H9 (cell line): ENCODE measurements at regions not wholly inside any gene's neighbourhood (a gene's known extent, or its start where the extent isn't known, plus 50 kb on each side); places are given as distances from the start of the nearest gene placed in this dataset.

ENCODE experiments used
- DNase-seq: peaks from one replicate; pipeline ENCODE4 v3.0.0-alpha.2; 2017
- H2AFZ ChIP-seq: one replicate; pipeline ENCODE4 v1.6.1; 2013; ENCODE audit warnings: mild to moderate bottlenecking, low read length, control low read depth, moderate library complexity
- H2AK5ac ChIP-seq: 2 replicates; pipeline ENCODE4 v1.6.1; 2013; ENCODE audit warnings: low read length, control low read depth, mixed read lengths; ENCODE audit not compliant: insufficient read length
- H2BK120ac ChIP-seq: one replicate; pipeline ENCODE4 v1.6.1; 2013; ENCODE audit warnings: low read depth, mild to moderate bottlenecking, low read length, control low read depth, inconsistent platforms; ENCODE audit not compliant: poor library complexity, severe bottlenecking
- H2BK12ac ChIP-seq: 2 replicates; pipeline ENCODE4 v1.6.1; 2013; ENCODE audit warnings: low read length, control low read depth, mixed read lengths, low read depth; ENCODE audit not compliant: insufficient read length
- H2BK15ac ChIP-seq: 2 replicates; pipeline ENCODE4 v1.6.1; 2013; ENCODE audit warnings: low read depth, low read length, control low read depth
- H2BK20ac ChIP-seq: one replicate; pipeline ENCODE4 v1.6.1; 2013; ENCODE audit warnings: low read depth, mild to moderate bottlenecking, low read length, control low read depth, inconsistent platforms; ENCODE audit not compliant: poor library complexity, severe bottlenecking
- H2BK5ac ChIP-seq: 2 replicates; pipeline ENCODE4 v1.6.1; 2013; ENCODE audit warnings: low read length, control low read depth, mixed read lengths; ENCODE audit not compliant: insufficient read length
- H3K14ac ChIP-seq: 2 replicates; pipeline ENCODE4 v1.6.1; 2013; ENCODE audit warnings: low read length, control low read depth; ENCODE audit not compliant: insufficient read depth
- H3K18ac ChIP-seq: 2 replicates; pipeline ENCODE4 v1.6.1; 2013; ENCODE audit warnings: low read depth, mild to moderate bottlenecking, mixed read lengths, low read length, control low read depth; ENCODE audit not compliant: insufficient read length
- H3K23ac ChIP-seq: 2 replicates; pipeline ENCODE4 v1.6.1; 2013; ENCODE audit warnings: low read length, control low read depth, mixed read lengths, low read depth; ENCODE audit not compliant: insufficient read length
- H3K23me2 ChIP-seq: 2 replicates; pipeline ENCODE4 v1.6.1; 2013; ENCODE audit warnings: low read depth, mild to moderate bottlenecking, mixed read lengths, low read length, control low read depth; ENCODE audit not compliant: insufficient read length, poor library complexity, severe bottlenecking
- H3K27ac ChIP-seq: 2 replicates; pipeline ENCODE4 v1.5.1; 2013; ENCODE audit warnings: low read length, control low read depth, mixed read lengths, low read depth; ENCODE audit not compliant: insufficient read length
- H3K27me3 ChIP-seq: 2 replicates; pipeline ENCODE4 v1.6.1; 2013; ENCODE audit warnings: low read length, control low read depth, inconsistent platforms; ENCODE audit not compliant: insufficient read depth
- H3K4ac ChIP-seq: 2 replicates; pipeline ENCODE4 v1.6.1; 2013; ENCODE audit warnings: low read depth, mild to moderate bottlenecking, control low read depth, inconsistent platforms, low read length, moderate library complexity
- H3K4me1 ChIP-seq: 2 replicates; pipeline ENCODE4 v1.6.1; 2013; ENCODE audit warnings: low read length, control low read depth, inconsistent platforms; ENCODE audit not compliant: insufficient read depth
- H3K4me2 ChIP-seq: 2 replicates; pipeline ENCODE4 v1.6.1; 2013; ENCODE audit warnings: low read length, control low read depth, mixed read lengths; ENCODE audit not compliant: insufficient read length, insufficient read depth
- H3K56ac ChIP-seq: 2 replicates; pipeline ENCODE4 v1.6.1; 2013; ENCODE audit warnings: low read depth, mild to moderate bottlenecking, mixed read lengths, low read length, control low read depth; ENCODE audit not compliant: insufficient read length
- H3K79me1 ChIP-seq: 2 replicates; pipeline ENCODE4 v1.6.1; 2013; ENCODE audit warnings: low read depth, mild to moderate bottlenecking, moderate library complexity, low read length, control low read depth, inconsistent platforms; ENCODE audit not compliant: insufficient read depth, poor library complexity, severe bottlenecking
- H3K79me2 ChIP-seq: 2 replicates; pipeline ENCODE4 v1.6.1; 2013; ENCODE audit warnings: low read length, control low read depth, inconsistent platforms; ENCODE audit not compliant: insufficient read depth
- H3K9ac ChIP-seq: 2 replicates; pipeline ENCODE4 v1.6.1; 2013; ENCODE audit warnings: low read length, control low read depth, mixed read lengths; ENCODE audit not compliant: insufficient read length; ENCODE audit errors: extremely low read depth
- H3K9me3 ChIP-seq: one replicate; pipeline ENCODE4 v1.6.1; 2013; ENCODE audit warnings: low read depth, low read length, inconsistent platforms; ENCODE audit not compliant: control insufficient read depth
- H3T11ph ChIP-seq: one replicate; pipeline ENCODE4 v1.6.1; 2013; ENCODE audit warnings: mild to moderate bottlenecking, low read length, control low read depth, inconsistent platforms
- H4K20me1 ChIP-seq: one replicate; pipeline ENCODE4 v1.6.1; 2013; ENCODE audit not compliant: control insufficient read depth, insufficient read length, insufficient read depth
- H4K5ac ChIP-seq: 2 replicates; pipeline ENCODE4 v1.6.1; 2013; ENCODE audit warnings: low read depth, mild to moderate bottlenecking, mixed read lengths, low read length, control low read depth; ENCODE audit not compliant: insufficient read length
- H4K8ac ChIP-seq: replicated peaks from 2 replicates; pipeline ENCODE4 v1.6.1; 2013; ENCODE audit warnings: low read length, control low read depth, mixed read lengths, low read depth; ENCODE audit not compliant: insufficient read length
- H4K91ac ChIP-seq: 2 replicates; pipeline ENCODE4 v1.6.1; 2013; ENCODE audit warnings: low read depth, mild to moderate bottlenecking, moderate library complexity, mixed read lengths, low read length, control low read depth; ENCODE audit not compliant: insufficient read length
- H3K27ac Mint-ChIP-seq, 3 experiments: 2 replicates in 2 of 3; 3 replicates in 1 of 3; pipeline ENCODE4 v1.8.0; 2020 to 2021; ENCODE audit warnings: mixed read lengths in 3 of 3, mild to moderate bottlenecking in 1 of 3, moderate library complexity in 1 of 3
- H3K27me3 Mint-ChIP-seq: 2 replicates; pipeline ENCODE4 v1.8.0; 2021; ENCODE audit warnings: low read depth, mild to moderate bottlenecking, moderate library complexity, mixed read lengths
- H3K36me3 Mint-ChIP-seq, 3 experiments: 2 replicates in 2 of 3; 3 replicates in 1 of 3; pipeline ENCODE4 v1.8.0; 2020 to 2021; ENCODE audit warnings: low read depth in 3 of 3, mixed read lengths in 3 of 3; ENCODE audit not compliant: insufficient read depth in 1 of 3
- H3K4me1 Mint-ChIP-seq, 2 experiments: 2 replicates each; pipeline ENCODE4 v1.8.0; 2020; ENCODE audit warnings: mixed read lengths in 2 of 2
- H3K4me3 Mint-ChIP-seq, 2 experiments: 2 replicates in 1 of 2; 3 replicates in 1 of 2; pipeline ENCODE4 v1.8.0; 2020 to 2021; ENCODE audit warnings: mild to moderate bottlenecking in 2 of 2, mixed read lengths in 2 of 2, moderate library complexity in 1 of 2
- H3K9me3 Mint-ChIP-seq, 2 experiments: 2 replicates in 1 of 2; 3 replicates in 1 of 2; pipeline ENCODE4 v1.8.0; 2020; ENCODE audit warnings: mild to moderate bottlenecking in 2 of 2, mixed read lengths in 2 of 2, moderate library complexity in 1 of 2
- WGBS: extraction: QIAGEN DNeasy Blood & Tissue Kit; methylation state at CpG from one replicate; pipeline ENCODE4 v1.1.7; 2013; ENCODE audit warnings: missing lambda C conversion rate, low lambda C conversion rate, mixed read lengths; ENCODE audit not compliant: insufficient read length; ENCODE audit errors: extremely low coverage; 5-methylcytosine and 5-hydroxymethylcytosine counted together
- TF ChIP-seq, protein P1 (sequence below): fragments of 200-600 bp; sonication (generic); conservative IDR thresholded peaks from 3 replicates; pipeline ENCODE4 v1.8.0; 2021; ENCODE audit warnings: antibody characterized with exemption, mild to moderate bottlenecking

GRCh38 chr3:69568951-69569350 lies 170.3 kb upstream of the MITF start:
- no peak overlapping the region for H3K56ac ChIP-seq
- H2BK120ac ChIP-seq: no peak overlapping the region
- no CpG with 5 or more reads among the region's 2 CpGs for WGBS
- no peak overlapping the region for H3T11ph ChIP-seq
- H3K4me1 ChIP-seq: no peaks in the 10 kb centered on the region
- no peak overlapping the region for H2BK15ac ChIP-seq
- no peak overlapping the region for H3K4ac ChIP-seq
- no peaks in the 10 kb centered on the region for H3K79me1 ChIP-seq
- no peak overlapping the region for H4K91ac ChIP-seq
- peaks cover 7 to 11% of the 10 kb centered on the region in 2 experiments; a peak in 2 of 4 replicates for H3K4me1 Mint-ChIP-seq
- no peaks in the 10 kb centered on the region for H3K27me3 ChIP-seq
- no peak overlapping the region for H3K9ac ChIP-seq
- no peak overlapping the region for H2BK12ac ChIP-seq
- no peaks in the 10 kb centered on the region for H3K9me3 ChIP-seq
- H2BK20ac ChIP-seq: no peak overlapping the region
- no peaks in the 10 kb centered on the region for H3K36me3 Mint-ChIP-seq
- no peak overlapping the region for H3K4me3 Mint-ChIP-seq
- no peak overlapping the region for H3K18ac ChIP-seq
- H2AK5ac ChIP-seq: no peak overlapping the region
- H4K5ac ChIP-seq: no peak overlapping the region
- no peak for DNase-seq
- no peak overlapping the region for H2BK5ac ChIP-seq
- no peak overlapping the region for H4K8ac ChIP-seq
- no peaks in the 10 kb centered on the region for H3K27me3 Mint-ChIP-seq
- no peak overlapping the region for H3K23ac ChIP-seq
- H3K14ac ChIP-seq: no peak overlapping the region
- H2AFZ ChIP-seq: no peak overlapping the region
- no peaks in the 10 kb centered on the region for H4K20me1 ChIP-seq
- no peak overlapping the region for H3K27ac Mint-ChIP-seq
- no peak overlapping the region for H3K27ac ChIP-seq
- no peaks in the 10 kb centered on the region for H3K79me2 ChIP-seq
- no peaks in the 10 kb centered on the region; a peak in 1 of 5 replicates for H3K9me3 Mint-ChIP-seq
- no peak overlapping the region for H3K4me2 ChIP-seq
- TF ChIP-seq, protein P1, sequence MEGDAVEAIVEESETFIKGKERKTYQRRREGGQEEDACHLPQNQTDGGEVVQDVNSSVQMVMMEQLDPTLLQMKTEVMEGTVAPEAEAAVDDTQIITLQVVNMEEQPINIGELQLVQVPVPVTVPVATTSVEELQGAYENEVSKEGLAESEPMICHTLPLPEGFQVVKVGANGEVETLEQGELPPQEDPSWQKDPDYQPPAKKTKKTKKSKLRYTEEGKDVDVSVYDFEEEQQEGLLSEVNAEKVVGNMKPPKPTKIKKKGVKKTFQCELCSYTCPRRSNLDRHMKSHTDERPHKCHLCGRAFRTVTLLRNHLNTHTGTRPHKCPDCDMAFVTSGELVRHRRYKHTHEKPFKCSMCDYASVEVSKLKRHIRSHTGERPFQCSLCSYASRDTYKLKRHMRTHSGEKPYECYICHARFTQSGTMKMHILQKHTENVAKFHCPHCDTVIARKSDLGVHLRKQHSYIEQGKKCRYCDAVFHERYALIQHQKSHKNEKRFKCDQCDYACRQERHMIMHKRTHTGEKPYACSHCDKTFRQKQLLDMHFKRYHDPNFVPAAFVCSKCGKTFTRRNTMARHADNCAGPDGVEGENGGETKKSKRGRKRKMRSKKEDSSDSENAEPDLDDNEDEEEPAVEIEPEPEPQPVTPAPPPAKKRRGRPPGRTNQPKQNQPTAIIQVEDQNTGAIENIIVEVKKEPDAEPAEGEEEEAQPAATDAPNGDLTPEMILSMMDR: no peak
- H3K23me2 ChIP-seq: no peaks in the 10 kb centered on the region
